ENCODE measurements at regions not wholly inside any gene's neighbourhood (a gene's known extent, or its start where the extent isn't known, plus 50 kb on each side); places are given as distances from the start of the nearest gene placed in this dataset.

DNA sequence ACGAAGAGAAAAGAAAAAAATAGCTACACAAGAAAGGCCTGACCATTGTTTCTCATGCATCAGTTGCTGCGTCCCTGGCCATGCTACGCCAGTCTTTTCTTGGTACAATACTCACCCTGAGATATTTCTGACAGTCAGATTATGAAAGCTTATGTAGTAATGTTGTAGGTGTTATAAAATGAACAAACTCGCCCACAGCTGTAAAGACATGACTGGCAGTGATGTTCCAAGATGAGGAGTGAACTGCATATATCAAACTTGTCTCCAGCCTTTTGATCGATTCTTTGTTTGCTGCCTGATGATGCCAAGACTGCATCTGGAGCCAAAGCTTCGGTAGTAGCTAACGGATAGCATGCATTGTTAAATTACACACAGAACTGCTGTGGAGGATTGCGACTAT, 822.7 kb downstream of the TUSC7 start:
- H3K4me3 ChIP-seq (ENCODE audit: control insufficient read depth, low read depth, low read length), result no peak overlapping the region
- TF ChIP-seq, protein P1, sequence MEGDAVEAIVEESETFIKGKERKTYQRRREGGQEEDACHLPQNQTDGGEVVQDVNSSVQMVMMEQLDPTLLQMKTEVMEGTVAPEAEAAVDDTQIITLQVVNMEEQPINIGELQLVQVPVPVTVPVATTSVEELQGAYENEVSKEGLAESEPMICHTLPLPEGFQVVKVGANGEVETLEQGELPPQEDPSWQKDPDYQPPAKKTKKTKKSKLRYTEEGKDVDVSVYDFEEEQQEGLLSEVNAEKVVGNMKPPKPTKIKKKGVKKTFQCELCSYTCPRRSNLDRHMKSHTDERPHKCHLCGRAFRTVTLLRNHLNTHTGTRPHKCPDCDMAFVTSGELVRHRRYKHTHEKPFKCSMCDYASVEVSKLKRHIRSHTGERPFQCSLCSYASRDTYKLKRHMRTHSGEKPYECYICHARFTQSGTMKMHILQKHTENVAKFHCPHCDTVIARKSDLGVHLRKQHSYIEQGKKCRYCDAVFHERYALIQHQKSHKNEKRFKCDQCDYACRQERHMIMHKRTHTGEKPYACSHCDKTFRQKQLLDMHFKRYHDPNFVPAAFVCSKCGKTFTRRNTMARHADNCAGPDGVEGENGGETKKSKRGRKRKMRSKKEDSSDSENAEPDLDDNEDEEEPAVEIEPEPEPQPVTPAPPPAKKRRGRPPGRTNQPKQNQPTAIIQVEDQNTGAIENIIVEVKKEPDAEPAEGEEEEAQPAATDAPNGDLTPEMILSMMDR (conservative IDR thresholded peaks at IDR 0.05; ENCODE audit: control insufficient read depth, insufficient read depth, low read depth, low read length), result no peak
- DNase-seq (ENCODE audit: low read depth), result no peak

DNA sequence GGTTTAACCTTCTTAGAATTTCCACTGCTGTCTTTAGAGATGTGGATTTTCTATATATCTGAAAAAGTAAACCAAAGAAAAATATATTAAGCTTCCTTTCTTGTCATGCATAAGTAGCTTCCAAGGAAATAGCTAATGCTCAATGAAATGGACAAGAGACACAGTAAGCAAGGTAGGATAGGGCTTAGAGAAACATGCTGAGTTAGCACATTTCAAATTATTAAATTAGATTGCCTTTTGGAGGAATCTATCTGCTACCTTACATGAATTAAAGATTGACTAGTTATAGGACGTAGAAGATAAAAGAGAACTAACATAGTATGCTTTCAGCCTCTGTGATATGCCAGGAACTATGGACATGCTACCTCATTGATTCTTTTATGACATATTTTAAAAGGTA, 824.6 kb downstream of the TUSC7 start:
- no peak overlapping the region for H3K4me3 ChIP-seq (ENCODE audit: control insufficient read depth, low read depth, low read length)
- DNase-seq (ENCODE audit: low read depth), result no peak
- TF ChIP-seq, protein P1 (conservative IDR thresholded peaks at IDR 0.05; ENCODE audit: control insufficient read depth, insufficient read depth, low read depth, low read length), result no peak

DNA sequence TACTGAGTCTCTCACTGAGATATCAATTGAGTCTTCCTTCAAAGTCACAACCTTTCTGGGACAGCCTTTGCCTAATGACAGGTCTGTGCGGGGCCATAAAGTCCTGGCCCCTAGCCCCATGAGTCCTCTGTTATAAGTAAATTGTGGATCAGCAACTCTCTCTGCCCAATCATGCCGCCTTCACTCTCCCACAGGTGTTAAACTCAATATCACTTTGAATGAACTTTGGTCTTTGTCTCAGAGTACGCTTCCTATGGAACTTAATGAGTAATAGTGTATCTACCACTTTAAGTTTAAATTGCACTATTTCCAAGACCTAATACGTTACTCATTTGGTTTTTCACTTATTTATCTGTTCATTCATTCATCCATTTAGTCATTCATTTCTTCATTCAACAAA, 826.4 kb downstream of the TUSC7 start:
- TF ChIP-seq, protein P1 (conservative IDR thresholded peaks at IDR 0.05; ENCODE audit: control insufficient read depth, insufficient read depth, low read depth, low read length), result no peak

DNA sequence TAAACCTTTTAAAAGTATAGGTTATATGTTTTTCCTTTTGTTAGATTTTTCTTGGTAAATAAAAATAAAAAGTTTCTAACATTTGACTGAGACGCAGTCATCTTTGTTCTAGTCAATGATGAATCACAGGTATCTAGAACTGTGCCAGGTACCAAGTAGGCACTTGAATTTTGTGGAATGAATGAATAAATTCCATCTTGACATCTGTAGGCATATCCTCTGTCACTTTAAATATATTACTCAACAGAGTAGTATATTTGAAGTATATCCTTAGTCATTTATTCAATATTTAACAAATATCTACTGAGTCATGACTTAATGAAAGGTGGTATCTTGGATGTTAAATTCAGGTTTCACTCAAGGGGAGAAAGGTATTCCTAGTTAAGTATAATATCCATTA, 828.4 kb downstream of the TUSC7 start:
- TF ChIP-seq, protein P1 (conservative IDR thresholded peaks at IDR 0.05; ENCODE audit: control insufficient read depth, insufficient read depth, low read depth, low read length), result no peak
- H3K4me3 ChIP-seq (ENCODE audit: control insufficient read depth, low read depth, low read length), result no peak overlapping the region
- DNase-seq (ENCODE audit: low read depth), result no peak

More for the DNA sequence above, 826.4 kb downstream of the TUSC7 start:
- no peak overlapping the region for H3K4me3 ChIP-seq (ENCODE audit: control insufficient read depth, low read depth, low read length)
- DNase-seq (ENCODE audit: low read depth), result no peak

DNA sequence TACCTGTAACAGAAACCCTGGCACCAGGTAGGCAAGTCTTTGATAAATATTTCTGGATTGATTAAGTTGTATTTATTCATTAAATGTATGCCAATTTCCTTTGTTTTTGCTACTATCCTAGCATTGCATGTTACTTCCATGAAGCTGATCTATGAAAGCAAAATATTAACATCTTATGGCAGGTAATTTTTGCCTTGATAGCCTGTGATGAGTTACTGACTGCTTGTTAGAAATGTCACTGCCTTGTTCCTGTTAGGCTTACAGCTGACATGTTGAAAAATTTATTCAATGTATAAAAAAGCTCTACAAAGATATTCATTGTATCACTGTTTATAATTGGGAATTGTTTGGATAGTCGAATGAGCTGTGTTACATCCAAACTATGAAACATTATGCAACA, 830.1 kb downstream of the TUSC7 start:
- TF ChIP-seq, protein P1 (conservative IDR thresholded peaks at IDR 0.05; ENCODE audit: control insufficient read depth, insufficient read depth, low read depth, low read length), result no peak
- no peak overlapping the region for H3K4me3 ChIP-seq (ENCODE audit: control insufficient read depth, low read depth, low read length)
- no peak for DNase-seq (ENCODE audit: low read depth)

DNA sequence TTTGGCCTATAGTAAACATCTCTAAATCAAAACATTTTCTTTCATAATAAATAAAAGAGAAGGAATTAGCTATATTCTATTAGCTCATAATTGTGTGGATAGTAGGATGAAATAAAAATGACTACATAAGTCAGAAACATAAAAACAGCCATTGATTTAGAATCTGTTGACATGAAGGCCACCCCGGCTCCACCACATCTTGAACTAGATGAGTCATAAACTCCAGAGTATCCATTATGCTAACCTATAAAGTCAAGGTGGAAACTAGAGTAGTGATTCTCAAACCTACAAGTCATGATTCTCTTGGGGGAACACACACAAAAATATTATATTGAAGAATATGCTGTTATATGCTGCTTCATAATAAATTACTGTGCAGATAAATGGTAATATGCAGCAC, 831.0 kb downstream of the TUSC7 start:
- TF ChIP-seq, protein P1 (conservative IDR thresholded peaks at IDR 0.05; ENCODE audit: control insufficient read depth, insufficient read depth, low read depth, low read length), result no peak
- peak; percentile 50 for DNase-seq (ENCODE audit: low read depth)

DNA sequence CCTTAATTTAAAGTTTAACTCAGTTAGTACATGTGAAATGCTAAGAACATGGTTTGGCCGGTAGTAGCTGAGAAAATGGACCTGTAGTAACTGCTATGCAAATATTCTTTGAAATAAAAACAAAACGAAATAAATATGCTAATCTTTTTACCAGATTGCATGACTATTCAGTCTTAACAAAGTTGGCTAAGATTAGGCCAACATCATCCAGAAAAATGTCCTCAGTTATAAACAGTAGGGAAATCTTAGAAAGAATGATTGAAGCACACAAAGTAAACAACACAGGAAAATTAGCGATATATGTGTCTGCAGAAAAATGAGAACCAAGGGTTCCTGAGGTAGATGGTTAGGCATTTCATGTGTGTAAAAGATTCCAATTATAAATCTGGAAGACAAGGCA, 832.1 kb downstream of the TUSC7 start:
- no peak overlapping the region for H3K4me3 ChIP-seq (ENCODE audit: control insufficient read depth, low read depth, low read length)
- DNase-seq (ENCODE audit: low read depth), result no peak
- TF ChIP-seq, protein P1 (conservative IDR thresholded peaks at IDR 0.05; ENCODE audit: control insufficient read depth, insufficient read depth, low read depth, low read length), result no peak

More for the DNA sequence above, 831.0 kb downstream of the TUSC7 start:
- H3K4me3 ChIP-seq (ENCODE audit: control insufficient read depth, low read depth, low read length), result no peak overlapping the region

Measured in fibroblast of mammary gland (primary cell).